ENCODE measurements at regions not wholly inside any gene's neighbourhood (a gene's known extent, or its start where the extent isn't known, plus 50 kb on each side); places are given as distances from the start of the nearest gene placed in this dataset.
"Not testable (repeated sequence)": the region's sequence is repeated elsewhere in the genome, so short reads cannot be mapped to it uniquely, and the experiment has no call there.

DNA sequence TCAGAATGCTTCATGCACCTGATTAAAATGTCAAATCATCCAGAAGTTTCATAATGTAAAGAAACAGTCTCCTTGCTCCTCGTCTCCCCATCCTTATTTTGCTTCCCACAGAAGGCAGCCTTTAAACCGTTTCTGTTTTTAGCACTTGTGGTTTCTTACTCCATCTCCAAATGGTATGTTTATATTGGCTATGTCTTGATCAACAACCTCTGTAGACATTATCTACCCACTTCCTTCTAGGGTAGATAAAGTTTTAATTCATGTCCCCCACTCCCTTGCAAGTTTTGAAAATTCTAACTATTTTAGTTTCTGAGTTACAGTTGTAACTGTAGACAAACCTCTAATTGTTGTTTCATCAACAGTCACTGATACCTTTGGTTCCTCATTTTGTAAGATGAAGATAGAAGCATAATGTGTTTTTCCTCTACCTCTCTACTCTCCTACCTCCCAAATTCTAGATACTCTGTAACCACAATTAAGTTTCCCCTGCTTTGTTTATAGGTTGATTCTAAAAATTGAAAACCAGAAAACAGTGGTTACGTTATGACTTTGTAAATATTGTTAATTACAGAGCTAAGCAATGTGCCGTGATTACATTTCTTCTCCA is 291.7 kb upstream of the GATB start:
- no peak for DNase-seq

- not testable (repeated sequence) for DNase-seq
These were observed 290.5 kb upstream of the GATB start for GRCh38 chr4:152051332-152051731.

DNA sequence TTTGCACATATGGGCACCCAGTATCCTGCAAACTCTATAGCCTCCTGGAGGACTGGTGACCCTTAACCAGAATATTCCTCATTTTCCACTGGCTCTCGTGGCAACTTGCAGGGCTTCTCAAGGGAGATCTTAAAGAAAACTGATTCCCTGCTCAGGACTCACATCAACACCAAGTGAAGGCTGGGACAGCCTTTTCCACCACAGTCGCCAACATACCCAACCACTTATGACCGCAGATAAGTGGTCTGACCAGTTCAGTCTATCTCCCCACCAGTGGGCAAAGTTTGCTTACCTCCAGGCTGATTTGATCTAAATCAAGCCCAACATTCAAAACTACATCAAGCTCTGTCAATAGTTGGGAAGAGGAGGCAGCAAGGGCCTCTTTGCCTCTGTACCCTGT is 289.3 kb upstream of the GATB start:
- no peak for DNase-seq

DNA sequence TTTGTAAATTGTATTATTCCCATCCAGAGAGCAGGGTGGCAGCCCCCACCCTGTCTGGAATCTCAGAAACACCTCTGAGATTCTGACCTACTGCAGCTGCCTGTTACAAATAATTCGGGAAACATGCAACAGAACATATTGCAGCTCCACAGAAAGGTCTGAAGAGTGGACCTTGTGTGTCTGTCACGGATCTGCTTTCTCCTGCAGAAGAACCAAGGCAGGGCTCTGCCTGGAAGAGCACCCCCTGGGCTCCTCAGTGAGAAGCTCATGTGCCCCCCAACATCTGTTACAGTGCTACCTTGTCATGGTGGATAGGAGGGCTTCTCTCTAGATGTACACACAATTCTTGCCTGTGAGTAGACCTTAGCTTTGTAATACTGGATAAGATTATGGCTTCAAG is 286.6 kb upstream of the GATB start:
- no peak for DNase-seq

GRCh38 chr4:152045807-152046571 is 285.2 kb upstream of the GATB start:
- no peak for DNase-seq

GRCh38 chr4:152045449-152045806 is 284.6 kb upstream of the GATB start:
- no peak for DNase-seq

- DNase-seq = no peak
These were observed 283.7 kb upstream of the GATB start for GRCh38 chr4:152044331-152045036.

GRCh38 chr4:152041295-152041694 is 280.5 kb upstream of the GATB start:
- DNase-seq = no peak

- DNase-seq = no peak
These were observed 278.9 kb upstream of the GATB start for GRCh38 chr4:152039691-152040090.

- no peak for DNase-seq
These were observed 278.2 kb upstream of the GATB start for GRCh38 chr4:152039023-152039481.

DNA sequence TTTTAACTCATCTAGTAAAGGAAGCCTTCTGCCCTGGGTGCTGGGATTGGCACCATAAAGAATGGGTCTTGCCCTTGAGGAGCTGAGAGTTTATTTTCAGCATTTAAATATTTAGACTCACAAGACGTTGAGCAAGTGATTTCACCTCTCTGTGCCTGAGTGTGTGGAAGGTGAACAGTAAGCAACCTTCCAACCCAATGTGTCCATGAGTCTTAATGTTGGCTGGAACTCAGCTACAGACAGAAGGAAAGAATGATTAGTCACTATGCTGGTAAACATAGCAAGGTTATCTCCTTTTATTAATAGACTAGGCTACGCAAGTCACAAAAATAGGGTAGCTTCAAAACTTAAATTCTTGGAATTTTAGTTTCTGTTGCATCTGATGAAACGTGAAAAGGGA is 277.4 kb upstream of the GATB start:
- DNase-seq = no peak

- DNase-seq = no peak
These were observed 276.6 kb upstream of the GATB start for GRCh38 chr4:152037435-152037834.

GRCh38 chr4:152033621-152034020 is 272.8 kb upstream of the GATB start:
- no peak for DNase-seq

GRCh38 chr4:152032722-152033131 is 271.9 kb upstream of the GATB start:
- no peak for DNase-seq

DNA sequence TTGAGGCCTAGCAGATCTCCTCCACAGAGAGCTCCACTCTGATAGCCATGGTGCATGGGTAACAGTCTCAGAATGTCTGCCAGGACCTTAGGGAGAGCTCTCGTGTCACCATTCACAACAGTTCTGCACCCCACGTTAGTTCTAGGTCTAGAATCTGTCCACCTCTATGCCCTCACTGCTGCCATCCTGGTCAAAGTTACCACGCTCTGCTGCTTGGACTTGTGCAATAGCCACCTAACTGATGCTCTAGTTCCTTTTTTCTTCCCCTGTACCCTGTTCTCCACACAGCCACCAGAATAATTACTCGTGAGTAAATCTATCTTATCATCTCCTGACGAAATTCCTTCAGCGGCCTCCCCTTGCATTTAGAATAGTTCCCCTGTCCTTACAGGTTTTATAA is 268.8 kb upstream of the GATB start:
- no peak for DNase-seq

DNA sequence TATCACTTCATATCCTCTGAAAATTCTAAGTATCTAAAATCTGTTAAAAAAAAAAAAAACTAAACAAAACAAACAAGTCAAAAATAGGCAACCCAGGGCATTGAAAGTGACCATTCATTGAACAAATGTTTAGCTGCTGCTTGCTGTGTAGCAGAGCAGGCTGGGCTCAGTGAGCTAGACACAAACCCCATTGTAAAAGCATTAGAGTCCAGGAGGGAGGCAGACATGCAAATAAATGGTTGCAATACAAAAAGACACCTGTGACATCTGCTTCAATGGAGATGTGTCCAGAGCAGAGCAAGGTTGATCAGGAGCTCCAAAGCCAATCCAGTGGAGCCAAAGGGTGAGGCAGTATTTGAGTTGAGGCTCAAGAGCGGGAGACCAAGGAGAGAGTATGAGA is 267.3 kb upstream of the GATB start:
- DNase-seq = no peak

DNA sequence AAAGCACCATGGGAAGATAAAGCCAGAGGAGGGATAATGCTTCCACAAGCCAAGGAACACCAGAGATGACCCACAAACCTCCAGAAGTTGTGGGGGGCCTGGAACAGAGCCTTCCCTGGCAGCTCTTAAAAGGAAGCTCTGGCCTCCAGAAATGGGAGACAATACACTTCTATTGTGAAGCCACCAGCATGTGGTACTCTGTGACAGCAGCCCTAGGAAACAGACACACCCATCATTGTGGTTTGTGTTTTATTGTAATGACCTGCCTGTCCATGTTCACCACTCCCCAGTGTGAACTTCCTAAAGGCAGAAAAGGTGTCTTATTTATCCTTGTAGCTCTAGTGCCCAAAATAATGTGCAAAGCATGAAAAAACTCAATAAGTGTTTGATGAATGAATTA is 264.1 kb upstream of the GATB start:
- no peak for DNase-seq

DNA sequence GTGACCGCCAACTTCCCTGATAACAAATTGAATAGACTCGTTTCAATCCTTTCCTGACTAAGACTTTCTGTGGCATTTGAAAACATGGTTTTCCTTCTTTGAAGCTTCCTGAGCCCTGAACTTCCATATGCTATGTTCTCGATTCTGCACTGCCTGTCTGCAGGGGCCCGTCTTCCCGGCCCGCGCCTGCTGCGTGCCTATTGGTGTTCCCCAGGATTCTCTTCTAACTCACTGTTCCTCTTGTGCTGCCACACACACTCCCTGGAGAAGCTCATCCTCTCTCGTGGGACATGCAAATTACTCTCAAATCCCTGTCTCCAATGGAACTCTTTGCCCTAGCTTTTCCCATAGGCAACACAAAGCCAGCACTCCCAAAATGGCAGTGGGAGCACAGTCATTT is 262.9 kb upstream of the GATB start:
- DNase-seq = no peak

DNA sequence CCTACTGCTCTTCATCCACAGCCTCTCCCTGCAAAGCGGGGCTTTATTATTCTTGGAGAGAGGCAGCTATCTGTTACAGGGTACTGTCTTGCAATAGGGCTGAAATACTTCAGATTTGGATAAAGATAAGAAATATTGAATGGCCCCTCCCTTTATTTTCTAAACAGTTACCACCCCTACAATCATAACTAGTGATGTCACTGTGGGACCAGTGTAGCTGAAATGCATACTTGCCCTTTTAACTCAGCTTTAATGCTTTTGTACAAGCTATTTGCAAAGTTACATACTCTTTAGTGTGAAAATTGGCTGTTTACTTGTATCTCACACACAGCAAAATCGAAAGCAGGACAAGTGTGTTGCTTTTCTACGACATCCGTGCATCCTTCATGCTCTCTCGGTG is 261.7 kb upstream of the GATB start:
- no peak for DNase-seq

GRCh38 chr4:152021788-152022438 is 261.1 kb upstream of the GATB start:
- no peak for DNase-seq

- no peak for DNase-seq
These were observed 259.3 kb upstream of the GATB start for GRCh38 chr4:152020073-152020472.

- no peak for DNase-seq
These were observed 255.5 kb upstream of the GATB start for GRCh38 chr4:152016303-152016620.

GRCh38 chr4:152015597-152016302 is 254.9 kb upstream of the GATB start:
- DNase-seq = no peak

All from activated T-cell treated with anti-CD3 and anti-CD28 coated beads for 4 hours (primary cell).